WERI-Rb-1 (cell line): ENCODE measurements at regions not wholly inside any gene's neighbourhood (a gene's known extent, or its start where the extent isn't known, plus 50 kb on each side); places are given as distances from the start of the nearest gene placed in this dataset.

Experiments
- DNase-seq: peaks from one replicate; pipeline ENCODE4 v3.0.0-alpha.2; 2020
- H3K27ac ChIP-seq: fragments of 250-450 bp; sonication (Bioruptor Pico); 2 replicates; pipeline ENCODE4 v1.5.1; 2020; ENCODE audit warnings: mild to moderate bottlenecking, moderate library complexity
- H3K27me3 ChIP-seq: fragments of 250-450 bp; sonication (Bioruptor Pico); 2 replicates; pipeline ENCODE4 v1.5.1; 2021; ENCODE audit warnings: mild to moderate bottlenecking, low read depth, moderate library complexity; ENCODE audit not compliant: insufficient read depth, severe bottlenecking
- H3K36me3 ChIP-seq: fragments of 250-450 bp; sonication (Bioruptor Pico); 2 replicates; pipeline ENCODE4 v1.5.1; 2020; ENCODE audit warnings: mild to moderate bottlenecking, moderate library complexity
- H3K4me3 ChIP-seq: 2 replicates; pipeline ENCODE4 v1.5.1; 2011; ENCODE audit warnings: low read depth, mild to moderate bottlenecking, control low read depth, low read length
- H3K9me3 ChIP-seq: fragments of 250-450 bp; sonication (Bioruptor Pico); 2 replicates; pipeline ENCODE4 v1.5.1; 2021; ENCODE audit warnings: mild to moderate bottlenecking, moderate library complexity; ENCODE audit not compliant: severe bottlenecking
- TF ChIP-seq, protein P1 (sequence below): IDR thresholded peaks from 2 replicates; pipeline ENCODE4 v1.5.1; 2011; ENCODE audit warnings: low read depth, mild to moderate bottlenecking, control low read depth, inconsistent platforms, low read length

DNA sequence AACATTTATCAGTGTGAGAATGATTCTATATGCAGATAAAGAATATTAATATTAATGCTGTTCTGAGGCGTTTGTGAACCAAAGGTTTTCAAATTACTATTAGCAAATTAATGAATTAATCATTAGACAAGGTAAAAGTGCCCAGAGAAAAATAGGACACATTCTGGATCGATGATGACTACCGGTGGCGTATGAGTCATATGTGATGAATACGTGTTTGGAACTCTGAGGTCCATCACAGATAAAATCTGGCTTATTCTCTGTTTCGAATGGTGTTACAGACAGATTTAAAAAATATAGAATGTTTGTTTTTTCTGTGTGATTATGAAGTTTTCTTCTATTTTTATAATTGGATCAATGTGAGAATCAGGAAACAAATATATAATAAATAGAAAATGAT, 79.2 kb upstream of the RTL1 start:
- DNase-seq: no peak
- TF ChIP-seq, protein P1, sequence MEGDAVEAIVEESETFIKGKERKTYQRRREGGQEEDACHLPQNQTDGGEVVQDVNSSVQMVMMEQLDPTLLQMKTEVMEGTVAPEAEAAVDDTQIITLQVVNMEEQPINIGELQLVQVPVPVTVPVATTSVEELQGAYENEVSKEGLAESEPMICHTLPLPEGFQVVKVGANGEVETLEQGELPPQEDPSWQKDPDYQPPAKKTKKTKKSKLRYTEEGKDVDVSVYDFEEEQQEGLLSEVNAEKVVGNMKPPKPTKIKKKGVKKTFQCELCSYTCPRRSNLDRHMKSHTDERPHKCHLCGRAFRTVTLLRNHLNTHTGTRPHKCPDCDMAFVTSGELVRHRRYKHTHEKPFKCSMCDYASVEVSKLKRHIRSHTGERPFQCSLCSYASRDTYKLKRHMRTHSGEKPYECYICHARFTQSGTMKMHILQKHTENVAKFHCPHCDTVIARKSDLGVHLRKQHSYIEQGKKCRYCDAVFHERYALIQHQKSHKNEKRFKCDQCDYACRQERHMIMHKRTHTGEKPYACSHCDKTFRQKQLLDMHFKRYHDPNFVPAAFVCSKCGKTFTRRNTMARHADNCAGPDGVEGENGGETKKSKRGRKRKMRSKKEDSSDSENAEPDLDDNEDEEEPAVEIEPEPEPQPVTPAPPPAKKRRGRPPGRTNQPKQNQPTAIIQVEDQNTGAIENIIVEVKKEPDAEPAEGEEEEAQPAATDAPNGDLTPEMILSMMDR: no peak
- Histone ChIP-seq H3K4me3 (no peak overlapping the region), H3K27me3 (peaks cover 14% of the 10 kb centered on the region), H3K27ac (no peak overlapping the region), H3K36me3 (no peaks in the 10 kb centered on the region), H3K9me3 (no peaks in the 10 kb centered on the region)

DNA sequence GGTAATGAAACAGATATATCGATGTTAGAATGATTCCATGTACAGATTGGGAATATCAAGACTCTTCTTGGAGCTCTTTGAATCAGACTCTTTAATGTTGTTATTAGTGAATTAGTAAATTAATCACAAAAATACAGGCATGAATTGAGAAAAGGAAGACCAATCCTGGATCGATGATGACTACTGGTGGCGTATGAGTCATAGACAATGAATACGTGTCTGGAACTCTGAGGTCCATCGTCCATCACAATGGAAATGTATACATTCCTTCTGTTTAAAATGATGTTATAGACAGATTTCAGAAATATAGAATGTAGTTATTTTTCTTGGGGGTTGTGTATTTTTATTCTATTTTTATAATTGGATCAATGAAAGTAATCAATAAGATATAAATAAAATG, 80.2 kb upstream of the RTL1 start:
- TF ChIP-seq, protein P1: no peak
- Histone ChIP-seq H3K36me3 (no peaks in the 10 kb centered on the region), H3K4me3 (no peak overlapping the region), H3K9me3 (no peaks in the 10 kb centered on the region), H3K27ac (no peak overlapping the region), H3K27me3 (peaks cover 14% of the 10 kb centered on the region)
- no peak for DNase-seq

GRCh38 chr14:100988011-100988410, 84.5 kb upstream of the RTL1 start:
- TF ChIP-seq, protein P1: no peak
- Histone ChIP-seq H3K27me3 (peaks cover 19% of the 10 kb centered on the region), H3K36me3 (no peaks in the 10 kb centered on the region), H3K9me3 (no peaks in the 10 kb centered on the region), H3K4me3 (no peak overlapping the region), H3K27ac (no peak overlapping the region)
- DNase-seq: no peak

DNA sequence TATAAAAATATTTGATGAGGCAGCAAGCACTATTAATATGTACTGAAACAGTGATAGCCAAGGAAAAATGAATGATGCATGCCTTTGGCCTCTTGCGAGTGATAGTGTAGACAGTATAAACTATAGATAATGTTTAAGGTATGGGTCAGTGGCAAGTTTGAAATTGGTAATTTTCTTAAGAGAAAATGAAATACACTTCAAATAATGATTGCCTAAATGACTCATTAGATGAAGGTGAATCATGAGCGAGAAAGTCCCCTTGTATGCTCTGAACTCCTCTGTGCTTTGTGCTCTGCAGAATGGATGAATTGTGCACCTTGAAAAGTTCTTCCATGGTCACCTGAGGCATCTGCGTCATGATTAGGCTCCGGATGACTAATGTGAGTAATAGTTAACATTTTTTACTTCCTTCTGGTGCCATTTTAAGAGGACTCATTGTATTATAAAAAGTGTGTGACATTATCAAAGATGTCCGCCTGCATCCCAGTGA, 84.9 kb upstream of the RTL1 start:
- Histone ChIP-seq H3K27ac (no peak overlapping the region), H3K36me3 (no peaks in the 10 kb centered on the region), H3K4me3 (no peak overlapping the region), H3K27me3 (peaks cover 19% of the 10 kb centered on the region), H3K9me3 (no peaks in the 10 kb centered on the region)
- no peak for DNase-seq
- TF ChIP-seq, protein P1: no peak

DNA sequence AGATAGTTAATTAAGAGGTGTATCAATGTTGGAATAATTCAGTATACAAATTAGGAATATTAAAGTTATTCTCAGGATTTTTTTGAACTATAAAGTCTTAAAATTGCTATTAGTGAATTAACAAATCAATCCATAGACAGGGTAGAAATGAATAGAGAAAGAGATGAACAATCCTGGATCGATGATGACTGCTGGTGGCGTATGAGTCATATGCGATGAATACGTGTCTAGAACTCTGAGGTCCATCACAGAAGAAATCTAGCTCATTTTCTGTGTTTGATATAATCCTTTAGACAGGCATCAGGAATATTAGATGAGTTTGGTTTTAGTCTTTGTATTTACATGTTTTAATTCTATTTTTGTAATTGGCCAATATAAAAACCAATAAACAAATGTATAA, 85.4 kb upstream of the RTL1 start:
- TF ChIP-seq, protein P1: no peak
- H3K4me3 ChIP-seq: no peak overlapping the region
- DNase-seq: no peak
- no peaks in the 10 kb centered on the region for H3K36me3 ChIP-seq
- no peak overlapping the region for H3K27ac ChIP-seq
- no peaks in the 10 kb centered on the region for H3K9me3 ChIP-seq
- peaks cover 23% of the 10 kb centered on the region for H3K27me3 ChIP-seq

DNA sequence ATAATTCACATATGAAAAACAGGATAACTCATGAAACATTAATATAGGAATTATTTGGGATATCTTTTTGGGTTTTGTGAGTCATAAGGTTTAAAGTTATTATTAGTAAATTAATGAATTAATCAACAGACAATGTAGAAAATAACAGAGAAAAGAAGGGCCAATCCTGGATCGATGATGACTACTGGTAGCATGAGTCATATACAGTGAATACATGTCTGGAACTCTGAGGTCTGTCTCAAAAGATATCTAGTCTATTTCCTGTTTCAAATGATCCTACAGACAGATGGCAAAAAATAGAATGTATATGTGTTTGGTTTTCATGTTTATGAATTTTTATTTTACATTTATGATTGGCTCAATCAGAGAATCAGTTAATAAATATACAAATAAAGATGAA, 86.4 kb upstream of the RTL1 start:
- Histone ChIP-seq H3K36me3 (no peaks in the 10 kb centered on the region), H3K4me3 (no peak overlapping the region), H3K27me3 (peaks cover 27% of the 10 kb centered on the region), H3K9me3 (no peaks in the 10 kb centered on the region), H3K27ac (no peak overlapping the region)
- TF ChIP-seq, protein P1: no peak
- no peak for DNase-seq
